BE2C (cell line): ENCODE measurements at regions not wholly inside any gene's neighbourhood (a gene's known extent, or its start where the extent isn't known, plus 50 kb on each side); places are given as distances from the start of the nearest gene placed in this dataset.

Experiments used
- DNase-seq: peaks from one replicate; pipeline ENCODE4 v3.0.0-alpha.2; 2020
- H3K27me3 ChIP-seq: fragments of 250-450 bp; sonication (Bioruptor Pico); 2 replicates; pipeline ENCODE4 v1.5.1; 2020; ENCODE audit warnings: mild to moderate bottlenecking
- H3K36me3 ChIP-seq: fragments of 250-450 bp; sonication (Bioruptor Pico); 2 replicates; pipeline ENCODE4 v1.5.1; 2020; ENCODE audit warnings: mild to moderate bottlenecking
- H3K4me1 ChIP-seq: fragments of 250-450 bp; sonication (Bioruptor Pico); 2 replicates; pipeline ENCODE4 v1.5.1; 2020
- H3K4me3 ChIP-seq: 2 replicates; pipeline ENCODE4 v1.5.1; 2011; ENCODE audit warnings: low read depth, low read length
- H3K9me3 ChIP-seq: fragments of 250-450 bp; sonication (Bioruptor Pico); 2 replicates; pipeline ENCODE4 v1.5.1; 2020
- CTCF ChIP-seq: IDR thresholded peaks from 2 replicates; pipeline ENCODE4 v1.5.1; 2012; ENCODE audit warnings: mild to moderate bottlenecking, low read depth, low read length

GRCh38 chr3:176896165-176896564 lies 301.1 kb downstream of the TBL1XR1 start:
- TF ChIP-seq CTCF = no peak
- no peaks in the 10 kb centered on the region for H3K4me1 ChIP-seq
- DNase-seq = no peak
- H3K27me3 ChIP-seq = no peaks in the 10 kb centered on the region
- no peaks in the 10 kb centered on the region for H3K9me3 ChIP-seq
- H3K36me3 ChIP-seq = no peaks in the 10 kb centered on the region
- no peak overlapping the region for H3K4me3 ChIP-seq

- Histone ChIP-seq H3K27me3 (no peaks in the 10 kb centered on the region), H3K4me3 (no peak overlapping the region)
Observed at GRCh38 chr3:176879710-176880109, 317.6 kb downstream of the TBL1XR1 start.

GRCh38 chr3:176873261-176873660 lies 324.0 kb downstream of the TBL1XR1 start:
- TF ChIP-seq CTCF = no peak

More at GRCh38 chr3:176879710-176880109, 317.6 kb downstream of the TBL1XR1 start:
- H3K36me3 ChIP-seq = no peaks in the 10 kb centered on the region
- no peak for TF ChIP-seq CTCF
- DNase-seq = no peak
- no peaks in the 10 kb centered on the region for H3K9me3 ChIP-seq
- no peaks in the 10 kb centered on the region for H3K4me1 ChIP-seq

GRCh38 chr3:176872771-176873209 lies 324.5 kb downstream of the TBL1XR1 start:
- Histone ChIP-seq H3K27me3 (no peaks in the 10 kb centered on the region), H3K9me3 (no peaks in the 10 kb centered on the region; the same call in 1 of the 2 replicates), H3K36me3 (no peaks in the 10 kb centered on the region), H3K4me3 (no peak overlapping the region), H3K4me1 (no peaks in the 10 kb centered on the region; the same call in 1 of the 2 replicates)
- TF ChIP-seq CTCF = peak; percentile 95
- DNase-seq = peak; percentile 59

More at GRCh38 chr3:176873261-176873660, 324.0 kb downstream of the TBL1XR1 start:
- Histone ChIP-seq H3K4me1 (no peaks in the 10 kb centered on the region; the same call in 1 of the 2 replicates), H3K27me3 (no peaks in the 10 kb centered on the region), H3K9me3 (no peaks in the 10 kb centered on the region; the same call in 1 of the 2 replicates), H3K36me3 (no peaks in the 10 kb centered on the region), H3K4me3 (no peak overlapping the region)
- no peak for DNase-seq

- Histone ChIP-seq H3K4me1 (no peaks in the 10 kb centered on the region; the same call in 1 of the 2 replicates), H3K36me3 (no peaks in the 10 kb centered on the region), H3K4me3 (no peak overlapping the region), H3K27me3 (no peaks in the 10 kb centered on the region), H3K9me3 (no peaks in the 10 kb centered on the region; the same call in 1 of the 2 replicates)
- DNase-seq = no peak
- TF ChIP-seq CTCF = no peak
Observed at GRCh38 chr3:176870451-176870850, 326.8 kb downstream of the TBL1XR1 start.

- Histone ChIP-seq H3K4me1 (no peaks in the 10 kb centered on the region; the same call in 1 of the 2 replicates), H3K36me3 (no peaks in the 10 kb centered on the region), H3K27me3 (no peaks in the 10 kb centered on the region), H3K9me3 (no peaks in the 10 kb centered on the region; the same call in 1 of the 2 replicates), H3K4me3 (no peak overlapping the region)
- no peak for DNase-seq
- no peak for TF ChIP-seq CTCF
Observed at GRCh38 chr3:176867681-176868663, 329.3 kb downstream of the TBL1XR1 start.
